HL-60 (cell line): ENCODE measurements at regions not wholly inside any gene's neighbourhood (a gene's known extent, or its start where the extent isn't known, plus 50 kb on each side); places are given as distances from the start of the nearest gene placed in this dataset.

Experiments used
- DNase-seq, 2 experiments: peaks; one replicate each; pipeline ENCODE4 v3.0.0-alpha.2; 2010 to 2020; ENCODE audit warnings: low read depth in 1 of 2, low spot score in 1 of 2
- H3K27ac ChIP-seq: fragments of 250-450 bp; sonication (Bioruptor Pico); replicated peaks from 2 replicates; pipeline ENCODE4 v1.5.1; 2020; ENCODE audit warnings: mild to moderate bottlenecking, moderate library complexity
- H3K27me3 ChIP-seq: fragments of 250-450 bp; sonication (Bioruptor Pico); 2 replicates; pipeline ENCODE4 v1.5.1; 2021; ENCODE audit warnings: mild to moderate bottlenecking, moderate library complexity; ENCODE audit not compliant: insufficient read depth, poor library complexity, severe bottlenecking
- H3K4me3 ChIP-seq: replicated peaks from 2 replicates; pipeline ENCODE4 v1.5.1; 2011; ENCODE audit warnings: mild to moderate bottlenecking, control low read depth, low read length; ENCODE audit not compliant: insufficient read depth
- GABPA ChIP-seq: IDR thresholded peaks from 2 replicates; pipeline ENCODE4 v1.6.1; 2012; ENCODE audit warnings: low read depth
- POLR2AphosphoS5 ChIP-seq: IDR thresholded peaks from 2 replicates; pipeline ENCODE4 v1.6.1; 2012; ENCODE audit warnings: low read depth
- SPI1 ChIP-seq: IDR thresholded peaks from 2 replicates; pipeline ENCODE4 v1.6.1; 2012; ENCODE audit warnings: low read depth, mild to moderate bottlenecking, borderline replicate concordance
- TF ChIP-seq, protein P1 (sequence below): IDR thresholded peaks from 2 replicates; pipeline ENCODE4 v1.6.1; 2012; ENCODE audit warnings: low read depth; ENCODE audit not compliant: insufficient replicate concordance
- TF ChIP-seq, protein P2 (sequence below): IDR thresholded peaks from one replicate; pipeline ENCODE4 v1.5.1; 2011; ENCODE audit warnings: low read length, control low read depth, inconsistent platforms; ENCODE audit not compliant: insufficient read depth

DNA sequence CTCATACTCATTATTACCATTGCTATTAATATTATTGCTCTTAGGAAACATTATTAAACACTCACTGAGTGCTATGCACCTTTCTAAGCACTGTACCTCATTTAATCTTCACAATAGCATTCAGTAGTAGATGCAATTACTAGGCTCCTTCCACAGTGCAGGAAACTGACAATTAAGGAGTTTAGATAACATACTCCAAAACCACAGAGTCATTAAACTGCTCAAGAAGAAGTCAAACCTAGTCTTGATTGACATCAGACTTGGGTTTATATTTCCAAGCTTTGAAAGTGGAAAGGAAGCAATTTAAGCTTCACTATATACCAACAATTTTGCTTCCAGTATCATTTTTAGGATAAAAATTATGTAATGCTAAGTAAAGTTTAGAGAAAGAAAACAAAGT, 490.1 kb upstream of the ARRDC4 start:
- Histone ChIP-seq H3K27me3 (no peaks in the 10 kb centered on the region), H3K27ac (no peak overlapping the region), H3K4me3 (no peak overlapping the region)
- TF ChIP-seq GABPA (no peak), SPI1 (no peak), POLR2AphosphoS5 (no peak)
- TF ChIP-seq, protein P1, sequence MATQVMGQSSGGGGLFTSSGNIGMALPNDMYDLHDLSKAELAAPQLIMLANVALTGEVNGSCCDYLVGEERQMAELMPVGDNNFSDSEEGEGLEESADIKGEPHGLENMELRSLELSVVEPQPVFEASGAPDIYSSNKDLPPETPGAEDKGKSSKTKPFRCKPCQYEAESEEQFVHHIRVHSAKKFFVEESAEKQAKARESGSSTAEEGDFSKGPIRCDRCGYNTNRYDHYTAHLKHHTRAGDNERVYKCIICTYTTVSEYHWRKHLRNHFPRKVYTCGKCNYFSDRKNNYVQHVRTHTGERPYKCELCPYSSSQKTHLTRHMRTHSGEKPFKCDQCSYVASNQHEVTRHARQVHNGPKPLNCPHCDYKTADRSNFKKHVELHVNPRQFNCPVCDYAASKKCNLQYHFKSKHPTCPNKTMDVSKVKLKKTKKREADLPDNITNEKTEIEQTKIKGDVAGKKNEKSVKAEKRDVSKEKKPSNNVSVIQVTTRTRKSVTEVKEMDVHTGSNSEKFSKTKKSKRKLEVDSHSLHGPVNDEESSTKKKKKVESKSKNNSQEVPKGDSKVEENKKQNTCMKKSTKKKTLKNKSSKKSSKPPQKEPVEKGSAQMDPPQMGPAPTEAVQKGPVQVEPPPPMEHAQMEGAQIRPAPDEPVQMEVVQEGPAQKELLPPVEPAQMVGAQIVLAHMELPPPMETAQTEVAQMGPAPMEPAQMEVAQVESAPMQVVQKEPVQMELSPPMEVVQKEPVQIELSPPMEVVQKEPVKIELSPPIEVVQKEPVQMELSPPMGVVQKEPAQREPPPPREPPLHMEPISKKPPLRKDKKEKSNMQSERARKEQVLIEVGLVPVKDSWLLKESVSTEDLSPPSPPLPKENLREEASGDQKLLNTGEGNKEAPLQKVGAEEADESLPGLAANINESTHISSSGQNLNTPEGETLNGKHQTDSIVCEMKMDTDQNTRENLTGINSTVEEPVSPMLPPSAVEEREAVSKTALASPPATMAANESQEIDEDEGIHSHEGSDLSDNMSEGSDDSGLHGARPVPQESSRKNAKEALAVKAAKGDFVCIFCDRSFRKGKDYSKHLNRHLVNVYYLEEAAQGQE = no peak
- TF ChIP-seq, protein P2, sequence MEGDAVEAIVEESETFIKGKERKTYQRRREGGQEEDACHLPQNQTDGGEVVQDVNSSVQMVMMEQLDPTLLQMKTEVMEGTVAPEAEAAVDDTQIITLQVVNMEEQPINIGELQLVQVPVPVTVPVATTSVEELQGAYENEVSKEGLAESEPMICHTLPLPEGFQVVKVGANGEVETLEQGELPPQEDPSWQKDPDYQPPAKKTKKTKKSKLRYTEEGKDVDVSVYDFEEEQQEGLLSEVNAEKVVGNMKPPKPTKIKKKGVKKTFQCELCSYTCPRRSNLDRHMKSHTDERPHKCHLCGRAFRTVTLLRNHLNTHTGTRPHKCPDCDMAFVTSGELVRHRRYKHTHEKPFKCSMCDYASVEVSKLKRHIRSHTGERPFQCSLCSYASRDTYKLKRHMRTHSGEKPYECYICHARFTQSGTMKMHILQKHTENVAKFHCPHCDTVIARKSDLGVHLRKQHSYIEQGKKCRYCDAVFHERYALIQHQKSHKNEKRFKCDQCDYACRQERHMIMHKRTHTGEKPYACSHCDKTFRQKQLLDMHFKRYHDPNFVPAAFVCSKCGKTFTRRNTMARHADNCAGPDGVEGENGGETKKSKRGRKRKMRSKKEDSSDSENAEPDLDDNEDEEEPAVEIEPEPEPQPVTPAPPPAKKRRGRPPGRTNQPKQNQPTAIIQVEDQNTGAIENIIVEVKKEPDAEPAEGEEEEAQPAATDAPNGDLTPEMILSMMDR = no peak
- DNase-seq = no peak

DNA sequence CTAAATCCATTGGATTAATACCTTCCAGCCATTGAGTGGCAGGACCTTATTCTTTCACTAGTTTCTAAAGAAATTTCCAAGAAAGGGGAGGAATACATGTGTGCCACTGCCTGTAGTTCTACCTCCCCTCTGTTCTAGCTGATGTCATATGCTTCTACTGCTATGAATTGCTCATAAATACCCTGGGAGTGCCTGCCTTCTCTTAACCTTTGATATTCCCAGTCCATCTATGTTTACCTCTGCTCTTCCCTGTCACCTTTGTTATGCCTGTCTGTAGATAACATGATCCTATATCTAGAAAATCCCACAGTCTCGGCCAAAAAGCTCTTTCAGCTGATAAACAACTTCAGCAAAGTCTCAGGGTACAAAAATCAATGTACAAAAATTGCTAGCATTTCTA, 486.9 kb upstream of the ARRDC4 start:
- no peak for DNase-seq
- no peak overlapping the region for H3K27ac ChIP-seq
- H3K27me3 ChIP-seq = no peaks in the 10 kb centered on the region
- TF ChIP-seq, protein P1 = no peak
- TF ChIP-seq POLR2AphosphoS5 = no peak
- no peak overlapping the region for H3K4me3 ChIP-seq

DNA sequence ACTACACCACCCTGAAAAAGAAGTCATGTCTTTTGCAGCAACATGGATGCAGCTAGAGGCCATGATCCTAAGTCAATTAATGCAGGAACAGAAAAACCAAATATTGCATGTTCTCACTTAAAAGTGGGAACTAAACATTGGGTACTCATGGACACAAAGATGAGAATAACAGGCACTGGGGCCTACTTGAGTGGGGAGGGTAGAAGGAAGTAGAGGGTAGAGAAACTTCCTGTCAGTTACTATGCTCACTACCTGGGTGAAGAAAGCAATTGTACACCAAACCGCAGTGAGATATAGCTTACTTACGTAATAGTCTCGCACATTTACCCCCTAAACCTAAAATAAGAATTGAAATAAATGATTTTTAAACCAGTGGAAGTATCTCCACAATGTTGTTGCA, 480.5 kb upstream of the ARRDC4 start:
- no peaks in the 10 kb centered on the region for H3K27me3 ChIP-seq
- TF ChIP-seq GABPA (peak; percentile 72), SPI1 (no peak; the same call in 1 of the 2 replicates), POLR2AphosphoS5 (peak; percentile 33; the same call in 1 of the 2 replicates)
- TF ChIP-seq, protein P2 = no peak
- TF ChIP-seq, protein P1 = no peak
- H3K4me3 ChIP-seq = no peak overlapping the region
- peak overlapping the region; percentile 65 for H3K27ac ChIP-seq
- peak; percentile 75 to 80 for DNase-seq

DNA sequence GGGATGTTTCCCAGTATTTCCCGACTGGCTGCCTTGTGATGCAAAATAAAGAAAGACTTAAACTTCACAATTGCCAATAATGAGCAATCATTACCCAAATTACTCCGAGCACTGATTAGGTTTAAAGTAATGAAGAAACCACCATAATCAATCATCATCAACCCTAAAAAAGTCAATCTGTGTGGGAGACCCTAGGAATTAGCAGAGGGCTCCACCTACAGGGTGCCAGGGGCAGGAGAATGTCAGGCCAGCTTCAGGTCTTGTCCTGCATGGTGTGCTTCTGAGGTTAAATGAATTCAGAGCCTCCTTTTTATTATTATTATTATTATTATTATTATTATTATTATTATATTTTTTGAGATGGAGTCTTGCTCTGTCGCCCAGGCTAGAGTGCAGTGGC, 478.0 kb upstream of the ARRDC4 start:
- H3K27me3 ChIP-seq = no peaks in the 10 kb centered on the region
- peak in 1 of 2 experiments; percentile 11 for DNase-seq
- TF ChIP-seq POLR2AphosphoS5 (no peak), SPI1 (no peak), GABPA (no peak)
- TF ChIP-seq, protein P2 = no peak
- TF ChIP-seq, protein P1 = no peak
- no peak overlapping the region for H3K27ac ChIP-seq
- no peak overlapping the region for H3K4me3 ChIP-seq
